Large intestine (tissue), 3 donors: ENCODE measurements at regions not wholly inside any gene's neighbourhood (a gene's known extent, or its start where the extent isn't known, plus 50 kb on each side); places are given as distances from the start of the nearest gene placed in this dataset.
"Not testable (repeated sequence)": the region's sequence is repeated elsewhere in the genome, so short reads cannot be mapped to it uniquely, and the experiment has no call there.

ENCODE experiments used
- DNase-seq, 2 donors: peaks; one replicate each; pipeline versions ENCODE4 v3.0.0 to v3.0.0-alpha.2; 2013
- H3K27ac ChIP-seq: one replicate; pipeline ENCODE4 v1.5.1; 2013; ENCODE audit warnings: low read length
- H3K27me3 ChIP-seq: 2 replicates; pipeline ENCODE4 v1.6.1; 2013; ENCODE audit warnings: low read length; ENCODE audit not compliant: control insufficient read depth, insufficient read depth
- H3K36me3 ChIP-seq: 2 replicates; pipeline ENCODE4 v1.6.1; 2013; ENCODE audit warnings: low read length; ENCODE audit not compliant: control insufficient read depth, insufficient read depth
- H3K4me1 ChIP-seq: one replicate; pipeline ENCODE4 v1.6.1; 2013; ENCODE audit warnings: low read length; ENCODE audit not compliant: control insufficient read depth, insufficient read depth
- H3K4me3 ChIP-seq: one replicate; pipeline ENCODE4 v1.5.1; 2013; ENCODE audit warnings: low read length
- H3K9me3 ChIP-seq: one replicate; pipeline ENCODE4 v1.6.1; 2013; ENCODE audit warnings: mild to moderate bottlenecking, low read depth, low read length, moderate library complexity; ENCODE audit not compliant: control insufficient read depth
- WGBS: methylation state at CpG from one replicate; pipeline ENCODE4 v1.1.5; 2013; ENCODE audit warnings: low lambda C conversion rate; ENCODE audit not compliant: insufficient coverage; 5-methylcytosine and 5-hydroxymethylcytosine counted together

DNA sequence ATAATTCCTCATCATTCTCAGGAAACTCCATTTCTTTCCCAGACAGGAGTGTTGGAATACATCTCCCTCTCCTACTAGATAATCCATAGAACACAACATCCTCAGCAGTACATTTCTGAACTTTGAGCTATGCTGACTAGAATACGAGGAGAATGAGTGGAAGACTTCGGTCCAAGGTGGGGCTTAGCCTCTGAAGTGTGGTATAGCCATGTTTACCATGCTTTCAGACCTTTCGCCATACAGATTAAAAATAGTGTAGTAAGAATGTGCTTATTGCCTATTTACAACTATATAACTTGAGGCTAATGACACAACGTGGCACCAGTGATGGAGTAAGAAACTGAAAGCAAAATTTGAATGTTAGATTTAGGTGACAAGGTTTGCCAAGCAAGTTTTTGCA, 184.5 kb upstream of the KRR1 start:
- no peaks in the 10 kb centered on the region for H3K27me3 ChIP-seq
- H3K4me3 ChIP-seq = no peak overlapping the region
- WGBS = no CpG with 5 or more reads among the region's 4 CpGs
- H3K27ac ChIP-seq = no peak overlapping the region
- H3K4me1 ChIP-seq = no peaks in the 10 kb centered on the region
- no peaks in the 10 kb centered on the region for H3K9me3 ChIP-seq
- peak; percentile 54 to 85 for DNase-seq
- no peaks in the 10 kb centered on the region for H3K36me3 ChIP-seq

DNA sequence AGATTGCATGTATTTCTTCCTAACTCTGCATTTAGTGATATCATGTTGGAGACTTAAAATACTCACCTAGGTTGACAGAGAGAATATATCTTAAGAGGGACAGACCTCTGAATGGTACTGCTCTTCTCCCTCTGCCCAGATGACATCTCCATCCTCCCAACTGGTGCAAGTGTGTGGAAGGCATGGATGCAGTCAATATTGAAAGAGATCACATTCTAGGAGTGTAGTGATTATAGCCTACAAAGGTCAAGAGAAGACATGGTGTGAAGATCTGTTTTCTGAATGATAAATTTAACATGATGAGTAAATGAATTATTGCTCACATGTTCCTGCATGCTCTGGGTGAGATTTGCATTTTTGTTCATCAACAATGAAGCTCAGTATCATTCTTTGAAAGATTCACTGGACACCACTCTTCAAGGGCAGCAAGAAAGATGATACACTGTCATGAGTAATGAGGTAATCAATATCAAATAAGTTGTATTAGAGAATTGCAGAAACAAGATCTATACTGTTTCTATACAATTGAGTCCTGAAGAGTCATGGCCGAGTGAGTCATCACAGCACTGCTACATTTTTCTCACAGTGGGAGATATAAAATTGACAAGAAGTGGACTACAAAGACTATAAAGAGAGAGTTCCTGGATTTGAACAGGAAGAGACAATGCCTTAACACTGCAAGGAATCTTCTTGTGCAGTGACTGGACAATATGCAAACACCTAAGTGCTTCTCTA, 183.3 kb upstream of the KRR1 start:
- no peaks in the 10 kb centered on the region for H3K4me1 ChIP-seq
- no peaks in the 10 kb centered on the region for H3K9me3 ChIP-seq
- H3K4me3 ChIP-seq = no peak overlapping the region
- no peak overlapping the region for H3K27ac ChIP-seq
- H3K27me3 ChIP-seq = no peaks in the 10 kb centered on the region
- H3K36me3 ChIP-seq = no peaks in the 10 kb centered on the region
- no peak for DNase-seq
- 100% methylated on average over 1 of the region's 1 CpG for WGBS

DNA sequence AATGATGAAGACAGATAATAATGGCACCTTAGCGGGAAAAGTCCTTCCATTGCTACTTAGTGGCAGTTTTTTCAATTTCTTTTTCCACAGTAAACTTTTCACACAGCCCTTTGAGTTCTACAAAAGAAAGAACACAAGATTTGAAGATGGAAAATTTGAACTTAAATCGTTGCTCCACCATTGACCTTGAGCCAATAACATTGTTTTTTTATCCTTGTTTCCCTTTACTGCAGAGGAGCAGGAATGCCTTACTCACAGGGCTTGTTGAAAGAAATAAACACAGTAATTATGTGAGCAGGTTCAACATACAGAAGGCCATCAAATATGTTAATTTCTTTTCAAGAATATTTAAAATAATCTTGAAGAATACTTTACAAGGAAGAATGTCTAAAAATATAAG, 181.5 kb upstream of the KRR1 start:
- no peaks in the 10 kb centered on the region for H3K4me1 ChIP-seq
- no peak overlapping the region for H3K27ac ChIP-seq
- H3K9me3 ChIP-seq = no peaks in the 10 kb centered on the region
- 86% methylated on average over 1 of the region's 2 CpGs for WGBS
- H3K36me3 ChIP-seq = no peaks in the 10 kb centered on the region
- no peak overlapping the region for H3K4me3 ChIP-seq
- no peak for DNase-seq
- no peaks in the 10 kb centered on the region for H3K27me3 ChIP-seq

DNA sequence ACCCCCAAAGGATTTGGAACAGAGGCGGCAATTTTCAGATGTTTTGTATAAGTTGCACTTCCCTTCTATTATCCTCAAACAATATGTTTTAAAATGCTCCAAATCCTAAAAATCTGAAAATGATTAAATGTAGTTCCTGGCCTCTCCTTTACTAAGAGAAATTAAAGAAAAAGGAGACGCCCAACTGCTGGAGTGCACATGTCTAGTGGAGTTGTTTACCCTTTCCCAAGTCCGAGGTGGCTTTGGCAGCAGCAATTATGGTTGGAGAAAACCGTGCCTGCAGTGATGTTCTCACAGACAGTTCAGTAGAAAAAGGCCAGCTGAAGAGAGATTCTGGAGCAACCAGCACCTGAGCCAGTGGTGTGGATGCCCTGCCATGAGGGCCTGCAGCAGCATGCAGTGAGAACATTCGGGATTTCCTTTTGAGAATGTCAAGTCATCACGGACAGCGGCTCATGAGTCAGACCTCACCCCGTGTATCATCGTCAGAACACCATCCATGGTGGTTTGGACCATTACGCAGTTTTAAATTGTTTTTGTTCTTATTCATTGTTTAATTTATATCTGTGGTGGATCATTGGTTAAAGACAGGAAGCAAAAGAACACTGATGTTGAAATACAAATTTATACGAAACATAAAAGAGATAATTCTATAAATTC, 179.0 kb upstream of the KRR1 start:
- Histone ChIP-seq H3K27ac (no peak overlapping the region), H3K4me1 (no peaks in the 10 kb centered on the region), H3K27me3 (no peaks in the 10 kb centered on the region), H3K4me3 (no peak overlapping the region), H3K36me3 (no peaks in the 10 kb centered on the region), H3K9me3 (no peaks in the 10 kb centered on the region)
- DNase-seq = no peak
- 100% methylated on average over 3 of the region's 11 CpGs for WGBS

DNA sequence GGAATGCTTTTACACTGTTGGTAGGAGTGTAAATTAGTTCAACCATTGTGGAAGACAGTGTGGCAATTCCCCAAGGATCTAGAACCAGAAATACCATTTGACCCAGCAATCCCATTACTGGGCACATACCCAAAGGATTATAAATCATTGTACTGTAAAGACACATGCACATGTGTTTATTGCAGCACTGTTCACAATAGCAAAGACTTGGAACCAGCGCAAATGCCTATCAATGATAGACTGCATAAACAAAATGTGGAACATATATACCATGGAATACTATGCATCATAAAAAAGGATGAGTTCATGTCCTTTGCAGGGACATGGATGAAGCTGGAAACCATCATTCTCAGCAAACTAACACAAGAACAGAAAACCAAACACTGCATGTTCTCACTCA, 174.8 kb upstream of the KRR1 start:
- not testable (repeated sequence) for H3K36me3 ChIP-seq, H3K9me3 ChIP-seq, H3K4me1 ChIP-seq, H3K27ac ChIP-seq, H3K27me3 ChIP-seq, H3K4me3 ChIP-seq, DNase-seq
- 100% methylated on average over 1 of the region's 1 CpG for WGBS

DNA sequence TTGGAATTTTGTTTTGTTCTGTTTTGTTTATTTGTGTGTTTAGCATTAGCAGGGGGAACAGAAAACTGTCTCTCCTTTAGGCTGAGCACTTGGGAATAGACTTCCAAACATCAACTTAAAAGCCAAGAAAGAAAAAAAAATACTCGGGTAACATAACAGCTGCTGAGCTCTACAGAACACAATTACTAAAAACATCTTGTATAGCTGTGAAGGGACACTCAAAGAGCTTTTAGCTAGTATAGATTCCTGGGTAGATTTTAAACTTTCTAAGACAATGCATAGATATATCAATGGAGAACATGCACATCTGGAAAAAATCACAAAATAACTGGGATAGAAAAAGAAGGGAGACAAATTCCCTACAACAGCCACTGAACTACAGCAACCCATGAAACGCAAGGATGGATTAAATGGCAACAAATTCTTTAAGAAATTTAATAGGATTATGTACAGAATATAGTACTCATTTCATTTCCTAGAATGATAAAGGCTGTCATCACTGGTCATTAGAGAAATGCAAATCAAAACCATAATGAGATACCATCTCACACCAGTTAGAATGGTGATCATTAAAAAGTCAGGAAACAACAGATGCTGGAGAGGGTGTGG, 174.3 kb upstream of the KRR1 start:
- no peak for DNase-seq
- WGBS = no CpG with 5 or more reads among the region's 2 CpGs
- H3K4me3 ChIP-seq = no peak overlapping the region
- H3K9me3 ChIP-seq = no peaks in the 10 kb centered on the region
- H3K27me3 ChIP-seq = no peaks in the 10 kb centered on the region
- H3K4me1 ChIP-seq = no peaks in the 10 kb centered on the region
- H3K27ac ChIP-seq = no peak overlapping the region
- H3K36me3 ChIP-seq = no peaks in the 10 kb centered on the region

DNA sequence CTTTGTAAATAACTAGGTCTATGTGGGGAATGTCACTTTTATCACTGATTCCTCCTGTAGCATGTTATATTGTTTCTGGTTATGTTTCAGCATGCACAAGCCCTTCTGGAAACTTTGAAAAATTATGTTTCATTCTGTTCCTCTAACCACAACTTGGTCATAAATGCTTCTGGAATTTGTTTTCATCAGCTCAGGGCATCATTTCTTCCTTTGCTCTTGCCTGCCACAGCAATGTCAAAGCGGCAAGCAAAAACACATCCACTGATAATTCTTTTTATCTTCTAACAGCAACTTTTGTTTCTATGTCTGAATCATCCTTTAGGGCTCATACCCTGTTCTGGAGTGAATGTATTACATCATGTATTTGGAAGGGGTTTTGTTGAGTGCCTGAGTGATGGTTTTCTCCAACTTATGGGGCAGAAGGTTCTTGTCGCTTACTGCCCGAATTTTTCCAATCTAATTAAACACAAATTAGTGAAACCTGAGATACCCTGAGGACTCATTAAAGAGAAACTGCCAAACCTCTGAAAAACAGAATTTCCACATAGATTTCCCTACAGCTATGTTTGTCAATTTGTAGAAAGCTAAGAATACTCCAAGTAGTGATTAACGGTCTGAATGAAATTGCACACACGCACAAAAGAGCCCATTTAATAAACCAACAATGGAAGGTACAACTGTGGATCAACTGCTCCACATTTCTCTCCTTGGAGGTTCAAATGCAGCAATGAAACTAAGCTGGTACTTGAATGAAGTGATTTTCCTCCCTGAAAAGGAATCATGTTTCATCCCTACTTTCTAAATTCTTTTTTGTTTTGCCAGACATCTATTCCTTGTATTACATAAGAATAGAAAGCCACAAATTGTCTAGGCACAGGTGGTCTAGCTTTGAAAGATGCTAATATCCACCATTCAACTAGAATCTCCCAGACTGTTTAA, 173.5 kb upstream of the KRR1 start:
- no peaks in the 10 kb centered on the region for H3K27me3 ChIP-seq
- no peaks in the 10 kb centered on the region for H3K36me3 ChIP-seq
- H3K4me1 ChIP-seq = no peaks in the 10 kb centered on the region
- H3K27ac ChIP-seq = no peak overlapping the region
- DNase-seq = no peak
- 80% methylated on average over 1 of the region's 5 CpGs for WGBS
- H3K9me3 ChIP-seq = no peaks in the 10 kb centered on the region
- no peak overlapping the region for H3K4me3 ChIP-seq

DNA sequence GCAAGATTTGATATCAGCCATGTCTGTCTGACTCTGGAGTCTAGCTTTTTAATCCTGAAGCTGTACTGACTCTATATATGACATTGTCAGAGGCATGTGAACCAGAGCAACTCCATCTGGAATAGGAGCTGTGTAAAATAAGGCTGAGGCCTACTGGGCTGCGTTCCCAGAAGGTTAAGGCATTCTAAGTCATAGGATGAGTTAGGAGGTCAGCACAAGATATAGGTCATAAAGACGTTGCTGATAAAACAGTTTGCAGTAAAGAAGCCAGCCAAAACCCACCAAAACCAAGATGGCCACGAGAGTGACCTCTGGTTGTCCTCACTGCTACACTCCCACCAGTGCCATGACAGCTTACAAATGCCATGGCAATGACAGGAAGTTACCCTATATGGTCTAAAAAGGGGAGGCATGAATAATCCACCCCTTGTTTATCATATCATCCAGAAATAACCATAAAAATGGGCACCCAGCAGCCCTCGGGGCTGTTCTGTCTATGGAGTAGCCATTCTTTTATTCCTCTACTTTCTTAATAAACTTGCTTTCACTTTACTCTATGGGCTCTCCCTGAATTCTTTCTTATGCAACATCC, 172.7 kb upstream of the KRR1 start:
- not testable (repeated sequence) for H3K36me3 ChIP-seq, H3K4me1 ChIP-seq, H3K27ac ChIP-seq, H3K4me3 ChIP-seq, H3K27me3 ChIP-seq, H3K9me3 ChIP-seq, DNase-seq
- 75% methylated on average over 1 of the region's 4 CpGs for WGBS

DNA sequence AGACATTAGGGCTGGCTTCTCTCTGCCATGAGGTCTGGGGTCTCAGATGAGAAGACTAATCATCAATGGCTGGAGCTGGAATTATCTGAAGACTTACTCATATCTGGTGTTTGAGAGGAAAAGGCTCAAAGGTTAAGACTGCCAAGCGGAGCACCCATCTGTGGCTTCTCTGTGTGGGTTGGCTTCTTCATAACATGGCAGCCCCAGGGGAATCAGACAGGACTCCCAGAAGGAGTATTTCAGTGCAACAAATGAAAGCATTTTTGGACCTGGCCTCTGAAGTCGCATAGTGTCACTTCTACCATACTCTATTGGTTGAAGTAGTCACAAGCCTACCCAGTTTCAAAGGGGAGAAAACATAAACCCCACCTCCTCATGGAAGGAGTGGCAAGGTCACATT, 171.8 kb upstream of the KRR1 start:
- 100% methylated on average over 1 of the region's 2 CpGs for WGBS
- Histone ChIP-seq H3K27ac (no peak overlapping the region), H3K9me3 (no peaks in the 10 kb centered on the region), H3K36me3 (no peaks in the 10 kb centered on the region), H3K4me1 (no peaks in the 10 kb centered on the region), H3K27me3 (no peaks in the 10 kb centered on the region), H3K4me3 (no peak overlapping the region)
- no peak for DNase-seq

DNA sequence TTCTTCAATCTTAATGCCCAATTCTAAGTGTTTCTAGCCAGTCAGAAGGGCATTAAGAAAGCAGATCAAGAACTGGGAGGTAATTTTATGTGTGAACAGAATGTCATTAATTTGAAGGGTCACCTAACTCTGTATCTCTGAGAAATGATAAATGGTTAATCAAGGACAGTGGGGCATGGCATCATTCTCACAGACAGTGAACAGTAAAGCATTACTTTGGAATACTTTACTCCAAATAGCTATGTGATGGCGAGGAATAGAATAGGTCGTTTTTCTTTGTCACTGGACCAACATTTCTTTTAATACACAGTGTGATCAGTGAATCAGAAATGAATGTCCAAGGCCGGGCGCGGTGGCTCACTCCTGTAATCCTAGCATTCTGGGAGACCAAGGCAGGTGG, 166.1 kb upstream of the KRR1 start:
- H3K27me3 ChIP-seq = no peaks in the 10 kb centered on the region
- H3K9me3 ChIP-seq = no peaks in the 10 kb centered on the region
- H3K36me3 ChIP-seq = no peaks in the 10 kb centered on the region
- H3K27ac ChIP-seq = no peak overlapping the region
- no peak overlapping the region for H3K4me3 ChIP-seq
- H3K4me1 ChIP-seq = no peaks in the 10 kb centered on the region
- WGBS = 100% methylated on average over 1 of the region's 5 CpGs
- no peak for DNase-seq
